WTC11 (cell line): ENCODE measurements at regions not wholly inside any gene's neighbourhood (a gene's known extent, or its start where the extent isn't known, plus 50 kb on each side); places are given as distances from the start of the nearest gene placed in this dataset.

Experiments used
- ATAC-seq: fragments of 200-7000 bp; cut with Tn5 transposase; 2 replicates; pipeline ENCODE4 v1.10.0; 2021; ENCODE audit warnings: mild to moderate bottlenecking, moderate library complexity
- CTCF ChIA-PET: fragments of 300-600 bp; sonication (Branson Sonifier 250); formaldehyde crosslinking; loops from one replicate; lab custom pipeline; 2021; ENCODE audit warnings: antibody characterized with exemption; lab: Charles Lee
- POLR2A ChIA-PET: fragments of 350-600 bp; sonication (Branson Sonifier 250); formaldehyde crosslinking; loops from one replicate; lab custom pipeline; 2021; ENCODE audit warnings: antibody characterized with exemption; lab: Charles Lee
- DNase-seq: peaks from one replicate; pipeline ENCODE4 v3.0.0; 2021; ENCODE audit warnings: low spot score
- H3K27ac Mint-ChIP-seq: 2 replicates; pipeline ENCODE4 v1.8.0; 2021; ENCODE audit warnings: mixed read lengths
- H3K27me3 Mint-ChIP-seq: 2 replicates; pipeline ENCODE4 v1.8.0; 2021; ENCODE audit warnings: low read depth, mild to moderate bottlenecking, moderate library complexity, mixed read lengths
- H3K36me3 Mint-ChIP-seq: 2 replicates; pipeline ENCODE4 v1.8.0; 2021; ENCODE audit warnings: mixed read lengths
- H3K4me1 Mint-ChIP-seq: 2 replicates; pipeline ENCODE4 v1.8.0; 2022; ENCODE audit warnings: mixed read lengths
- H3K4me3 Mint-ChIP-seq: 2 replicates; pipeline ENCODE4 v1.8.0; 2021; ENCODE audit warnings: mild to moderate bottlenecking, moderate library complexity, mixed read lengths
- H3K9me3 Mint-ChIP-seq: 2 replicates; pipeline ENCODE4 v1.8.0; 2021; ENCODE audit warnings: mixed read lengths
- ARID4B ChIP-seq: sonication (generic); formaldehyde crosslinking; IDR thresholded peaks from 2 replicates; pipeline ENCODE4 v1.8.0; 2023; ENCODE audit warnings: missing genetic modification reagents, mild to moderate bottlenecking, borderline replicate concordance
- CREM ChIP-seq: sonication (generic); formaldehyde crosslinking; IDR thresholded peaks from 2 replicates; pipeline ENCODE4 v1.8.1; 2022; ENCODE audit warnings: mild to moderate bottlenecking, missing genetic modification reagents, moderate library complexity
- GRHL2 ChIP-seq: fragments of 250-450 bp; sonication (Bioruptor Pico); IDR thresholded peaks from 2 replicates; pipeline ENCODE4 v1.8.0; 2022; ENCODE audit warnings: mild to moderate bottlenecking, moderate library complexity; ENCODE audit not compliant: insufficient replicate concordance, severe bottlenecking
- IRF1 ChIP-seq: sonication (generic); formaldehyde crosslinking; IDR thresholded peaks from 2 replicates; pipeline ENCODE4 v1.8.0; 2023; ENCODE audit warnings: missing genetic modification reagents
- IRF2 ChIP-seq: sonication (generic); formaldehyde crosslinking; IDR thresholded peaks from 2 replicates; pipeline ENCODE4 v1.8.0; 2022; ENCODE audit warnings: low read depth, missing genetic modification reagents, borderline replicate concordance
- JAZF1 ChIP-seq: fragments of 250-450 bp; sonication (Bioruptor Pico); IDR thresholded peaks from 2 replicates; pipeline ENCODE4 v1.9.0; 2021; ENCODE audit warnings: moderate library complexity, mild to moderate bottlenecking, inconsistent platforms
- JUN ChIP-seq: sonication (generic); formaldehyde crosslinking; IDR thresholded peaks from 2 replicates; pipeline ENCODE4 v1.8.0; 2023; ENCODE audit warnings: mild to moderate bottlenecking, missing genetic modification reagents
- NR3C1 ChIP-seq: sonication (generic); formaldehyde crosslinking; conservative IDR thresholded peaks from 2 replicates; pipeline ENCODE4 v1.8.1; 2023; ENCODE audit warnings: low read depth, mild to moderate bottlenecking, missing genetic modification reagents
- SMAD4 ChIP-seq: sonication (generic); formaldehyde crosslinking; IDR thresholded peaks from 2 replicates; pipeline ENCODE4 v1.8.0; 2022; ENCODE audit warnings: mild to moderate bottlenecking, missing genetic modification reagents
- SOX15 ChIP-seq: fragments of 250-450 bp; sonication (Bioruptor Pico); IDR thresholded peaks from 2 replicates; pipeline ENCODE4 v1.9.0; 2021; ENCODE audit warnings: mild to moderate bottlenecking
- SP1 ChIP-seq: sonication (generic); formaldehyde crosslinking; conservative IDR thresholded peaks from 2 replicates; pipeline ENCODE4 v1.8.1; 2022; ENCODE audit warnings: missing genetic modification reagents
- STAT6 ChIP-seq: sonication (generic); formaldehyde crosslinking; conservative IDR thresholded peaks from 2 replicates; pipeline ENCODE4 v1.8.1; 2023; ENCODE audit warnings: mild to moderate bottlenecking, low read depth, missing genetic modification reagents, moderate library complexity
- ZBTB21 ChIP-seq: sonication (generic); formaldehyde crosslinking; IDR thresholded peaks from 2 replicates; pipeline ENCODE4 v1.8.1; 2023; ENCODE audit warnings: mild to moderate bottlenecking, missing genetic modification reagents, borderline replicate concordance
- ZNF121 ChIP-seq: sonication (generic); formaldehyde crosslinking; IDR thresholded peaks from 2 replicates; pipeline ENCODE4 v1.8.0; 2023; ENCODE audit warnings: missing genetic modification reagents
- ZNF219 ChIP-seq: sonication (generic); formaldehyde crosslinking; IDR thresholded peaks from 2 replicates; pipeline ENCODE4 v1.8.0; 2023; ENCODE audit warnings: missing genetic modification reagents, mild to moderate bottlenecking, borderline replicate concordance
- ZNF671 ChIP-seq: fragments of 250-450 bp; sonication (Bioruptor Pico); IDR thresholded peaks from 2 replicates; pipeline ENCODE4 v1.8.0; 2021; ENCODE audit warnings: mild to moderate bottlenecking
- TF ChIP-seq, protein P1 (sequence below): fragments of 250-450 bp; sonication (Bioruptor Pico); IDR thresholded peaks from 2 replicates; pipeline ENCODE4 v1.9.0; 2021; ENCODE audit warnings: mild to moderate bottlenecking
- TF ChIP-seq, protein P2 (sequence below): fragments of 250-450 bp; sonication (Bioruptor Pico); IDR thresholded peaks from 2 replicates; pipeline ENCODE4 v2.1.2; 2022; ENCODE audit warnings: mild to moderate bottlenecking, moderate library complexity
- TF ChIP-seq, protein P3 (sequence below): sonication (generic); formaldehyde crosslinking; IDR thresholded peaks from 2 replicates; pipeline ENCODE4 v1.8.1; 2023; ENCODE audit warnings: mild to moderate bottlenecking, missing genetic modification reagents
- TF ChIP-seq, protein P4 (sequence below): sonication (generic); formaldehyde crosslinking; IDR thresholded peaks from 2 replicates; pipeline ENCODE4 v1.8.0; 2022; ENCODE audit warnings: mild to moderate bottlenecking, missing genetic modification reagents

DNA sequence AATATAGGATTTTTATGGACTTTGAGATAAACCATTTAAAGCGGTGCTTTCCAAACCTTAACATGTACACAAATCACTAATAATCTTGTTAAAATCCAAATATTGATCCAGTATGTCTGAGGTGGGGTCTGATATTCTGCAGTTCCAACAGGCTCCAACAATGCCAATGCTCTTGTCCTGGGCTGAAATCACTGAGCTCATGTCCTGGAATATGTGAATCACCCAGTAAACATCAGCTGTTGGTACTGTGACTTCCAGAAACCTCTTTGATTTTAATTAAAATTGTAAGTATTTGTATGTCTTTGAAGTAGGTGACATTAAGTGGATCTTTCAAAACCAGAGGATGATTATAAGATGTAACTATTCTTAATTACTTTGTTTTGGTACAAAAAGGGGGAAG is 52.8 kb upstream of the CAST start:
- Mint-ChIP-seq H3K27me3 (no peaks in the 10 kb centered on the region), H3K4me3 (no peak overlapping the region), H3K9me3 (peaks cover 11% of the 10 kb centered on the region), H3K36me3 (no peaks in the 10 kb centered on the region), H3K4me1 (peaks cover 11% of the 10 kb centered on the region), H3K27ac (no peak overlapping the region)
- DNase-seq (no peak), ATAC-seq (no peak)
- ChIA-PET POLR2A (no interaction called here), CTCF (no interaction called here)
- TF ChIP-seq ZNF219 (CRISPR knock-in tag) (no peak), CREM (CRISPR knock-in tag) (no peak), SOX15 (no peak), JAZF1 (CRISPR knock-in tag) (no peak), ZBTB21 (CRISPR knock-in tag) (no peak), SP1 (CRISPR knock-in tag) (no peak), ZNF671 (CRISPR knock-in tag) (no peak), STAT6 (CRISPR knock-in tag) (no peak), ZNF121 (CRISPR knock-in tag) (no peak), JUN (CRISPR knock-in tag) (no peak)
- TF ChIP-seq, protein P1, sequence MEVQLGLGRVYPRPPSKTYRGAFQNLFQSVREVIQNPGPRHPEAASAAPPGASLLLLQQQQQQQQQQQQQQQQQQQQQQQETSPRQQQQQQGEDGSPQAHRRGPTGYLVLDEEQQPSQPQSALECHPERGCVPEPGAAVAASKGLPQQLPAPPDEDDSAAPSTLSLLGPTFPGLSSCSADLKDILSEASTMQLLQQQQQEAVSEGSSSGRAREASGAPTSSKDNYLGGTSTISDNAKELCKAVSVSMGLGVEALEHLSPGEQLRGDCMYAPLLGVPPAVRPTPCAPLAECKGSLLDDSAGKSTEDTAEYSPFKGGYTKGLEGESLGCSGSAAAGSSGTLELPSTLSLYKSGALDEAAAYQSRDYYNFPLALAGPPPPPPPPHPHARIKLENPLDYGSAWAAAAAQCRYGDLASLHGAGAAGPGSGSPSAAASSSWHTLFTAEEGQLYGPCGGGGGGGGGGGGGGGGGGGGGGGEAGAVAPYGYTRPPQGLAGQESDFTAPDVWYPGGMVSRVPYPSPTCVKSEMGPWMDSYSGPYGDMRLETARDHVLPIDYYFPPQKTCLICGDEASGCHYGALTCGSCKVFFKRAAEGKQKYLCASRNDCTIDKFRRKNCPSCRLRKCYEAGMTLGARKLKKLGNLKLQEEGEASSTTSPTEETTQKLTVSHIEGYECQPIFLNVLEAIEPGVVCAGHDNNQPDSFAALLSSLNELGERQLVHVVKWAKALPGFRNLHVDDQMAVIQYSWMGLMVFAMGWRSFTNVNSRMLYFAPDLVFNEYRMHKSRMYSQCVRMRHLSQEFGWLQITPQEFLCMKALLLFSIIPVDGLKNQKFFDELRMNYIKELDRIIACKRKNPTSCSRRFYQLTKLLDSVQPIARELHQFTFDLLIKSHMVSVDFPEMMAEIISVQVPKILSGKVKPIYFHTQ (CRISPR knock-in tag) = no peak
- TF ChIP-seq, protein P2, sequence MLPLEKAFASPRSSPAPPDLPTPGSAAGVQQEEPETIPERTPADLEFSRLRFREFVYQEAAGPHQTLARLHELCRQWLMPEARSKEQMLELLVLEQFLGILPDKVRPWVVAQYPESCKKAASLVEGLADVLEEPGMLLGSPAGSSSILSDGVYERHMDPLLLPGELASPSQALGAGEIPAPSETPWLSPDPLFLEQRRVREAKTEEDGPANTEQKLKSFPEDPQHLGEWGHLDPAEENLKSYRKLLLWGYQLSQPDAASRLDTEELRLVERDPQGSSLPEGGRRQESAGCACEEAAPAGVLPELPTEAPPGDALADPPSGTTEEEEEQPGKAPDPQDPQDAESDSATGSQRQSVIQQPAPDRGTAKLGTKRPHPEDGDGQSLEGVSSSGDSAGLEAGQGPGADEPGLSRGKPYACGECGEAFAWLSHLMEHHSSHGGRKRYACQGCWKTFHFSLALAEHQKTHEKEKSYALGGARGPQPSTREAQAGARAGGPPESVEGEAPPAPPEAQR (CRISPR knock-in tag) = no peak
- TF ChIP-seq, protein P3, sequence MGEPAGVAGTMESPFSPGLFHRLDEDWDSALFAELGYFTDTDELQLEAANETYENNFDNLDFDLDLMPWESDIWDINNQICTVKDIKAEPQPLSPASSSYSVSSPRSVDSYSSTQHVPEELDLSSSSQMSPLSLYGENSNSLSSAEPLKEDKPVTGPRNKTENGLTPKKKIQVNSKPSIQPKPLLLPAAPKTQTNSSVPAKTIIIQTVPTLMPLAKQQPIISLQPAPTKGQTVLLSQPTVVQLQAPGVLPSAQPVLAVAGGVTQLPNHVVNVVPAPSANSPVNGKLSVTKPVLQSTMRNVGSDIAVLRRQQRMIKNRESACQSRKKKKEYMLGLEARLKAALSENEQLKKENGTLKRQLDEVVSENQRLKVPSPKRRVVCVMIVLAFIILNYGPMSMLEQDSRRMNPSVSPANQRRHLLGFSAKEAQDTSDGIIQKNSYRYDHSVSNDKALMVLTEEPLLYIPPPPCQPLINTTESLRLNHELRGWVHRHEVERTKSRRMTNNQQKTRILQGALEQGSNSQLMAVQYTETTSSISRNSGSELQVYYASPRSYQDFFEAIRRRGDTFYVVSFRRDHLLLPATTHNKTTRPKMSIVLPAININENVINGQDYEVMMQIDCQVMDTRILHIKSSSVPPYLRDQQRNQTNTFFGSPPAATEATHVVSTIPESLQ = no peak
- TF ChIP-seq, protein P4, sequence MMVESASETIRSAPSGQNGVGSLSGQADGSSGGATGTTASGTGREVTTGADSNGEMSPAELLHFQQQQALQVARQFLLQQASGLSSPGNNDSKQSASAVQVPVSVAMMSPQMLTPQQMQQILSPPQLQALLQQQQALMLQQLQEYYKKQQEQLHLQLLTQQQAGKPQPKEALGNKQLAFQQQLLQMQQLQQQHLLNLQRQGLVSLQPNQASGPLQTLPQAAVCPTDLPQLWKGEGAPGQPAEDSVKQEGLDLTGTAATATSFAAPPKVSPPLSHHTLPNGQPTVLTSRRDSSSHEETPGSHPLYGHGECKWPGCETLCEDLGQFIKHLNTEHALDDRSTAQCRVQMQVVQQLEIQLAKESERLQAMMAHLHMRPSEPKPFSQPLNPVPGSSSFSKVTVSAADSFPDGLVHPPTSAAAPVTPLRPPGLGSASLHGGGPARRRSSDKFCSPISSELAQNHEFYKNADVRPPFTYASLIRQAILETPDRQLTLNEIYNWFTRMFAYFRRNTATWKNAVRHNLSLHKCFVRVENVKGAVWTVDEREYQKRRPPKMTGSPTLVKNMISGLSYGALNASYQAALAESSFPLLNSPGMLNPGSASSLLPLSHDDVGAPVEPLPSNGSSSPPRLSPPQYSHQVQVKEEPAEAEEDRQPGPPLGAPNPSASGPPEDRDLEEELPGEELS (CRISPR knock-in tag) = no peak

DNA sequence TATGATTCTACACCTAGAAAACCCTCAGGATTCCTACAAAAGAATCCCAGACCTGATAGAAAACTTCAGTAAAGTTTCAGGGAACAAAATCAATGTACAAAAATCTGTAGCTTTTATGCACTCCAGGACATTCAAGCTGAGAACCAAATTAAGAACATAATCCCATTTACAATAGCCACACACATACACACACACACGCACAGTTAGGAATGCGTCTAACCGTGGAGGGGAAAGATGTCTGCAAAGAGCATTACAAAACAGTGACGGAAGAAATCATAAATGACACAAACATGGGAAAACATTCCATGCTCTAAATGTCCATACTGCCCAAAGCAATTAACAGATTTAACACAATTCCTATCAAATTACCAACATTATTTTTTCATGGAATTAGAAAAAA is 51.4 kb upstream of the CAST start:
- ChIA-PET POLR2A (no interaction called here), CTCF (no interaction called here)
- no peaks in the 10 kb centered on the region for H3K36me3 Mint-ChIP-seq
- no peaks in the 10 kb centered on the region; the same call in 1 of the 2 replicates for H3K27me3 Mint-ChIP-seq
- no peak overlapping the region for H3K27ac Mint-ChIP-seq
- ATAC-seq (no peak), DNase-seq (no peak)
- H3K4me1 Mint-ChIP-seq = peaks cover 12% of the 10 kb centered on the region
- H3K4me3 Mint-ChIP-seq = no peak overlapping the region
- peaks cover 11% of the 10 kb centered on the region for H3K9me3 Mint-ChIP-seq
- TF ChIP-seq IRF1 (CRISPR knock-in tag) (no peak), NR3C1 (CRISPR knock-in tag) (no peak), IRF2 (CRISPR knock-in tag) (no peak), GRHL2 (CRISPR knock-in tag) (no peak), ZNF671 (CRISPR knock-in tag) (no peak), ARID4B (CRISPR knock-in tag) (no peak), ZNF219 (CRISPR knock-in tag) (no peak), SMAD4 (no peak)
